ENCODE measurements at regions not wholly inside any gene's neighbourhood (a gene's known extent, or its start where the extent isn't known, plus 50 kb on each side); places are given as distances from the start of the nearest gene placed in this dataset.

GRCh38 chr3:74537164-74537563 is 77.3 kb downstream of the CNTN3 start:
- TF ChIP-seq CTCF (IDR thresholded peaks at IDR 0.05) (no peak), POLR2AphosphoS5 (IDR thresholded peaks at IDR 0.05; ENCODE audit: insufficient read depth in 1 of 2, low read depth in 1 of 2) (no peak)

Measured in vagina (tissue), 2 donors.